ENCODE measurements at regions not wholly inside any gene's neighbourhood (a gene's known extent, or its start where the extent isn't known, plus 50 kb on each side); places are given as distances from the start of the nearest gene placed in this dataset.

- Mint-ChIP-seq H3K4me3 (ENCODE audit: unreplicated experiment) (no peak overlapping the region), H3K27me3 (ENCODE audit: low read depth) (no peaks in the 10 kb centered on the region), H3K36me3 (ENCODE audit: low read depth) (no peaks in the 10 kb centered on the region), H3K4me1 (ENCODE audit: low read depth) (no peaks in the 10 kb centered on the region), H3K9me3 (ENCODE audit: low read depth) (peaks cover 42% of the 10 kb centered on the region), H3K27ac (ENCODE audit: unreplicated experiment) (no peak overlapping the region)
- no peak for TF ChIP-seq CTCF (IDR thresholded peaks at IDR 0.05)
- no peak for DNase-seq (ENCODE audit: low spot score)
These were observed 389.5 kb downstream of the CBLN4 start for GRCh38 chr20:55615818-55616217.

- Mint-ChIP-seq H3K9me3 (ENCODE audit: low read depth) (peaks cover 40% of the 10 kb centered on the region), H3K27me3 (ENCODE audit: low read depth) (no peaks in the 10 kb centered on the region)
These were observed 391.0 kb downstream of the CBLN4 start for GRCh38 chr20:55614220-55614757.

GRCh38 chr20:55610756-55611155, 394.6 kb downstream of the CBLN4 start:
- no peaks in the 10 kb centered on the region for H3K27me3 Mint-ChIP-seq (ENCODE audit: low read depth)
- no peak overlapping the region for H3K4me3 Mint-ChIP-seq (ENCODE audit: unreplicated experiment)
- H3K4me1 Mint-ChIP-seq (ENCODE audit: low read depth): no peaks in the 10 kb centered on the region
- H3K36me3 Mint-ChIP-seq (ENCODE audit: low read depth): no peaks in the 10 kb centered on the region
- H3K9me3 Mint-ChIP-seq (ENCODE audit: low read depth): peaks cover 24% of the 10 kb centered on the region
- no peak for TF ChIP-seq CTCF (IDR thresholded peaks at IDR 0.05)
- no peak overlapping the region for H3K27ac Mint-ChIP-seq (ENCODE audit: unreplicated experiment)
- no peak for DNase-seq (ENCODE audit: low spot score)

More at GRCh38 chr20:55614220-55614757, 391.0 kb downstream of the CBLN4 start:
- no peak for DNase-seq (ENCODE audit: low spot score)
- Mint-ChIP-seq H3K36me3 (ENCODE audit: low read depth) (no peaks in the 10 kb centered on the region), H3K27ac (ENCODE audit: unreplicated experiment) (no peak overlapping the region), H3K4me1 (ENCODE audit: low read depth) (no peaks in the 10 kb centered on the region), H3K4me3 (ENCODE audit: unreplicated experiment) (no peak overlapping the region)
- TF ChIP-seq CTCF (IDR thresholded peaks at IDR 0.05): no peak

- TF ChIP-seq CTCF (IDR thresholded peaks at IDR 0.05): no peak
- no peaks in the 10 kb centered on the region for H3K27me3 Mint-ChIP-seq (ENCODE audit: low read depth)
- no peak for DNase-seq (ENCODE audit: low spot score)
- H3K9me3 Mint-ChIP-seq (ENCODE audit: low read depth): peaks cover 17% of the 10 kb centered on the region
- no peaks in the 10 kb centered on the region for H3K36me3 Mint-ChIP-seq (ENCODE audit: low read depth)
- no peak overlapping the region for H3K4me3 Mint-ChIP-seq (ENCODE audit: unreplicated experiment)
- no peaks in the 10 kb centered on the region for H3K4me1 Mint-ChIP-seq (ENCODE audit: low read depth)
- no peak overlapping the region for H3K27ac Mint-ChIP-seq (ENCODE audit: unreplicated experiment)
These were observed 399.7 kb downstream of the CBLN4 start for GRCh38 chr20:55605594-55605993.

GRCh38 chr20:55597526-55597925, 407.8 kb downstream of the CBLN4 start:
- peaks cover 10% of the 10 kb centered on the region for H3K9me3 Mint-ChIP-seq (ENCODE audit: low read depth)
- no peaks in the 10 kb centered on the region for H3K27me3 Mint-ChIP-seq (ENCODE audit: low read depth)
- no peak overlapping the region for H3K4me3 Mint-ChIP-seq (ENCODE audit: unreplicated experiment)
- no peak for DNase-seq (ENCODE audit: low spot score)
- H3K4me1 Mint-ChIP-seq (ENCODE audit: low read depth): peaks cover 9% of the 10 kb centered on the region
- TF ChIP-seq CTCF (IDR thresholded peaks at IDR 0.05): no peak
- H3K27ac Mint-ChIP-seq (ENCODE audit: unreplicated experiment): no peak overlapping the region
- no peaks in the 10 kb centered on the region for H3K36me3 Mint-ChIP-seq (ENCODE audit: low read depth)

Data from chondrocyte (in vitro differentiated cells).